ENCODE measurements at regions not wholly inside any gene's neighbourhood (a gene's known extent, or its start where the extent isn't known, plus 50 kb on each side); places are given as distances from the start of the nearest gene placed in this dataset.
A peak's percentile ranks its signal among the peaks of the same experiment; 100 is the strongest.
"Not testable (repeated sequence)": the region's sequence is repeated elsewhere in the genome, so short reads cannot be mapped to it uniquely, and the experiment has no call there.

DNA sequence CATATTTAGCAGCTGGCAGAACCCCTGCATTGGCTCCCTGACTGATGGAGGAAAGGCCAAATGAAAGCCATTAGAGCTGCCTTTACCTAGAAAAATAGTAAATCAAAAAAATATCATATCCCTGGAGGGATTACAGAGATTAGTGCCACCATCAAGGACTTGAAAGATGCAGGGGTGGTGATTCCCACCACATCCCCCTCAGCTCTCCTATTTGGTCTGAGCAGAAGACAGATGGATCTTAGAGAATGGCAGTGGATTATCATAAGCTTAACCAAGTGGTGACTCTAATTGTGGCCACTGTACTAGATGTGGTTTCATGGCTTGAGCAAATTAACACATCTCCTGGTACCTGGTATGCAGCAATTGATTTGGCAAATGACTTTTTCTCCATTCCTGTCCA is 114.9 kb upstream of the RMP24 start:
- not testable (repeated sequence) for DNase-seq (ENCODE audit: low read depth, low spot score); H3K4me3 ChIP-seq (ENCODE audit: low read length)

- DNase-seq (ENCODE audit: low read depth, low spot score), result no peak
- H3K4me3 ChIP-seq (ENCODE audit: low read length), result no peak overlapping the region
These were observed 110.9 kb upstream of the RMP24 start for GRCh38 chr18:35861367-35862118.

GRCh38 chr18:35862119-35862640 is 110.3 kb upstream of the RMP24 start:
- DNase-seq (ENCODE audit: low read depth, low spot score), result peak; percentile 16
- H3K4me3 ChIP-seq (ENCODE audit: low read length), result no peak overlapping the region

DNA sequence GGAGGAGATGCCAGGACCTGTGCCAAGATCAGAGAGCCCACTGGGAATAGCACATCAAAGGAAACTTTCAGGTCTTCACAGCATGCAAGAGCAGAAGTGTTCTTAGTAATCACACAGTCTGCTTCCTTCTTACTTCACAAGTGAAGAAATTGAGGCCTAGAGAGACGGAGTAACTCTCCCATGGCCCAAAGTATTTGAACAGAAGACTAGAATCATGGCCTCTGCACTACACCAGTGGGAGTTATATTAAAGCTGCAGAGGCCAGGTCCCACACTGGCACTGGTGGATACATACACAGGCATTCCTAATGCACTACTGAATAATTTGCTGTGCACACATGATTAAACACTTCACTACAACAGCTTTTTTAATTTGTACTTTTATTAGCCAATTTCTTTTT is 107.6 kb upstream of the RMP24 start:
- H3K4me3 ChIP-seq (ENCODE audit: low read length), result no peak overlapping the region
- no peak for DNase-seq (ENCODE audit: low read depth, low spot score)

DNA sequence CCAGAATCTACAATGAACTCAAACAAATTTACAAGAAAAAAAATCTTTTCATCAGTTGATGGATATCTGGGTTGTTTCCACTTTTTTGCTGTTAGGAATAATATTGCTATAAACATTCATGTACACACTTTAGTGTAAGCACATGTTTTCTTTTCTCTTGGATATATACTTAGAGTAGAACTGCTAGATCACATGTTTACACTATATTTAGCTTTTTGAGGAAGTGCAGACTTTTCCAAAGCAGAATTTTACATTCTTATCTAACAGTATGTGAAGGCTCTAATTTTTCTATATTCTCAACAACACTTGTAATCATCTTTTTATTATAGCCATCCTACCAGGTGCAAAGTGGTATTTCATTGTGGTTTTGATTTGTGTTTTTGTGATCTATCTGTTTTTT is 103.6 kb upstream of the RMP24 start:
- no peak for DNase-seq (ENCODE audit: low read depth, low spot score)
- no peak overlapping the region for H3K4me3 ChIP-seq (ENCODE audit: low read length)

GRCh38 chr18:35871337-35871736 is 101.1 kb upstream of the RMP24 start:
- DNase-seq (ENCODE audit: low read depth, low spot score), result no peak
- no peak overlapping the region for H3K4me3 ChIP-seq (ENCODE audit: low read length)

DNA sequence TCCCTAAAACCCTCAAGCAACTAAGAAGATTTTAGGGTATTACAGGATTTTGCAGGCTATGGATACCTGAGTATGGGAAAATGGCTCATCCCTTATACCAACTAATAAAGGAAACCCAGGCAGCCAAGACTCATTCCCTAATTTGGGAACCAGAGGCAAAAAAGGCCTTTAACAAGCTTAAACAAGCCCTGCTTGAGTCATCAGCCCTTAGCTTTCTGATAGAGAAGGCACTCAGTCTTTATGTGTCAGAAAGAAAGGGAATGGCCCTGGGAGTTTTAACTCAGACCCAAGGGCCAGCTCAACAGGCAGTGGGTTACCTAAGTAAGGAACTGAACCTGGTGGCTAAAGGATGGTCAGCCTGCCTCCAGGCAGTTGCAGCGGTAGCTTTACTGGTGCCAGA is 96.9 kb upstream of the RMP24 start:
- no peak overlapping the region for H3K4me3 ChIP-seq (ENCODE audit: low read length)
- DNase-seq (ENCODE audit: low read depth, low spot score), result no peak

DNA sequence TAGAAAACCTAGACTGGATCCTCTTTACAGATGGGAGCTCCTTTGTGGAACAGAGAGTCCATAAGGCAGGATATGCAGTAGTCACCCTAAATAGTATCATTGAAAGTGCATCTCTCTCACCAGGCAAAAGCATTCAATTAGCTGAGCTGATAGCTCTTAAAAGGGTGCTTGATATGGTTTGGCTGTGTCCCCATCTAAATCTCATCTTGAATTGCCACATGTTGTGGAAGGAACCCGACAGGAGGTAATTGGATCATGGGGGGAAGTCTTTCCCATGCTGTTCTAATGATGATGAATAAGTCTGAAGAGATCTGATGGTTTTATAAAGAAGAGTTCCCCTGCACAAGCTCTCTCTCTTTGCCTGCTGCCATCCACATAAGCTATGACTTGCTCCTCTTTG is 96.2 kb upstream of the RMP24 start:
- no peak for DNase-seq (ENCODE audit: low read depth, low spot score)
- H3K4me3 ChIP-seq (ENCODE audit: low read length), result no peak overlapping the region

- DNase-seq (ENCODE audit: low read depth, low spot score), result no peak
- H3K4me3 ChIP-seq (ENCODE audit: low read length), result no peak overlapping the region
These were observed 91.6 kb upstream of the RMP24 start for GRCh38 chr18:35880788-35881455.

GRCh38 chr18:35888329-35888728 is 84.2 kb upstream of the RMP24 start:
- no peak for DNase-seq (ENCODE audit: low read depth, low spot score)
- no peak overlapping the region for H3K4me3 ChIP-seq (ENCODE audit: low read length)

DNA sequence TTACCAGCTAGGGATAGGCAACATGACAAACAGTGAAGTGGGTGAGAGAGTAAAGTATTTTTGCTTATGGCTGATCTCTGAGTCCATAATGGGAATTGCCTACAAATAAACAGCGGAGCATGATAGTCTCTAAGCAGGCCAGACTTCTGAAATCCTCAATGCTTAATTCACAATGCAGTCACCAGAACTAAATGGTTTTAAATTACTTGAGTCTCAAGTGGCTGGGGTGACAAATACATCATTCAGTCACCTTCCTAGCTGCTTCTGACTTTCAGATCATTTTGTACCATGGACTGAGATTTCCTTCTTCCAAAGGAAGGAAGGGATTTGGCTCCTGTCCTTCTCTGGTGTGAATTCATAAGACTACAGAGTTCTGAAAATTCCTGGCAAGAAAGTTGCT is 82.8 kb upstream of the RMP24 start:
- H3K4me3 ChIP-seq (ENCODE audit: low read length), result no peak overlapping the region
- DNase-seq (ENCODE audit: low read depth, low spot score), result no peak

GRCh38 chr18:35890323-35890722 is 82.2 kb upstream of the RMP24 start:
- H3K4me3 ChIP-seq (ENCODE audit: low read length), result no peak overlapping the region
- DNase-seq (ENCODE audit: low read depth, low spot score), result no peak

GRCh38 chr18:35892118-35892517 is 80.4 kb upstream of the RMP24 start:
- DNase-seq (ENCODE audit: low read depth, low spot score), result no peak
- no peak overlapping the region for H3K4me3 ChIP-seq (ENCODE audit: low read length)

DNA sequence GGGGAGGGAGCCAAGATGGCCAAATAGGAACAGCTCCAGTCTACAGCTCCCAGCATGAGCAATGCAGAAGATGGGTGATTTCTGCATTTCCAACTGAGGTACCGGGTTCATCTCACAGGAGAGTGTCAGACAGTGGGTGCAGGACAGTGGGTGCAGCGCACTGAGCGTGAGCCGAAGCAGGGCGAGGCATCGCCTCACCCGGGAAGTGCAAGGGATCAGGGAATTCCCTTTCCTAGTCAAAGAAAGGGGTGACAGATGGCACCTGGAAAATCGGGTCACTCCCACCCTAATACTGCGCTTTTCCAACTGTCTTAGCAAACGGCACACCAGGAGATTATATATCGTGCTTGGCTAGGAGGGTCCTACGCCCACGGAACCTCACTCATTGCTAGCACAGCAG is 75.0 kb upstream of the RMP24 start:
- not testable (repeated sequence) for H3K4me3 ChIP-seq (ENCODE audit: low read length); DNase-seq (ENCODE audit: low read depth, low spot score)

- DNase-seq (ENCODE audit: low read depth, low spot score), result no peak
- no peak overlapping the region for H3K4me3 ChIP-seq (ENCODE audit: low read length)
These were observed 68.0 kb upstream of the RMP24 start for GRCh38 chr18:35904389-35905037.

GRCh38 chr18:35905436-35905835 is 67.0 kb upstream of the RMP24 start:
- no peak overlapping the region for H3K4me3 ChIP-seq (ENCODE audit: low read length)
- no peak for DNase-seq (ENCODE audit: low read depth, low spot score)

GRCh38 chr18:35906291-35906690 is 66.2 kb upstream of the RMP24 start:
- DNase-seq (ENCODE audit: low read depth, low spot score), result not testable (repeated sequence)

GRCh38 chr18:35910327-35910726 is 62.2 kb upstream of the RMP24 start:
- H3K4me3 ChIP-seq (ENCODE audit: low read length), result no peak overlapping the region
- no peak for DNase-seq (ENCODE audit: low read depth, low spot score)

More at GRCh38 chr18:35906291-35906690, 66.2 kb upstream of the RMP24 start:
- not testable (repeated sequence) for H3K4me3 ChIP-seq (ENCODE audit: low read length)

DNA sequence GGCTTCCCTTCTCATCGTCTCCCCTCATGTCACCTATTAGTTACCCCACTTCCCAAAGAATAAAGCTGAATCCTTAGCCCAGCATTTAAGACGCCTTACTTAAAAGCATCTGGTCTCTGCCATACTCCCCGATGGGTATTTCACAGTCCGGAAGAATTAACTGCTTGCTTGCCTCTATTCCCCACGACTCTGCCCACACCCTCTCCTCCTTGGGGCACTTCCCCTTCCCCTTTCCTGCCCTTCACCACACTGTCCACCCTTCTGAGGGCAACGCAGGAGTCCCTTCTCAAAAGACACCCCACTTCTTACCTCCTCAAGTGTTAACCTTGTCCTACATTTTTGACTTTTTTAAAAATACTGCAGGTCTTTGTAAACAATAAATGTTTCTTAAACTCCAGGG is 60.1 kb upstream of the RMP24 start:
- DNase-seq (ENCODE audit: low read depth, low spot score), result no peak
- H3K4me3 ChIP-seq (ENCODE audit: low read length), result no peak overlapping the region

GRCh38 chr18:35915056-35915455 is 57.4 kb upstream of the RMP24 start:
- no peak for DNase-seq (ENCODE audit: low read depth, low spot score)
- no peak overlapping the region for H3K4me3 ChIP-seq (ENCODE audit: low read length)

All from Jurkat, Clone E6-1 (cell line).